GM12878 (cell line): ENCODE measurements at regions not wholly inside any gene's neighbourhood (a gene's known extent, or its start where the extent isn't known, plus 50 kb on each side); places are given as distances from the start of the nearest gene placed in this dataset.

Experiments
- ATAC-seq: fragments of 200-7000 bp; cut with Tn5 transposase; 3 replicates; pipeline ENCODE4 v1.9.1; 2020; ENCODE audit warnings: mild to moderate bottlenecking, moderate library complexity
- BruUV-seq: library from RNA; stranded (reverse); fragments of 400-500 nt; replicated peaks from 2 replicates; lab custom pipeline; 2021; lab: Mats Ljungman, UMichigan
- CTCF ChIA-PET: fragments of 300-600 bp; sonication (Branson Sonifier 250); formaldehyde crosslinking; extraction: SDS; loops from one replicate; lab custom pipeline; 2021; ENCODE audit warnings: inconsistent platforms; lab: Yijun Ruan, JAX
- POLR2A ChIA-PET: fragments of 350-600 bp; formaldehyde crosslinking; extraction: SDS; loops from one replicate; lab custom pipeline; 2021; ENCODE audit warnings: inconsistent platforms; lab: Charles Lee
- RAD21 ChIA-PET: fragments of 300-600 bp; sonication (Branson Sonifier 250); formaldehyde crosslinking; loops from one replicate; lab custom pipeline; 2023; ENCODE audit warnings: antibody characterized with exemption; ENCODE audit not compliant: unreplicated experiment; lab: Charles Lee
- SMC1A ChIA-PET: fragments of 300-600 bp; sonication (Branson Sonifier 250); formaldehyde crosslinking; loops from one replicate; lab custom pipeline; 2023; ENCODE audit not compliant: unreplicated experiment, uncharacterized antibody; lab: Charles Lee
- DNase-seq: peaks from one replicate; pipeline ENCODE4 v3.0.0-alpha.2; 2011; ENCODE audit warnings: low read depth, low spot score
- FAIRE-seq: peaks from 3 replicates; lab custom pipeline; 2011; peaks lifted over from hg19 to GRCh38; lab: Jason Lieb, UNC
- H2AFZ ChIP-seq: 2 replicates; pipeline ENCODE4 v1.6.0; 2011; ENCODE audit warnings: low read depth, low read length, control low read depth; ENCODE audit not compliant: control insufficient read depth
- H3K27ac ChIP-seq: 2 replicates; pipeline ENCODE4 v1.5.1; 2011; ENCODE audit warnings: control low read depth; ENCODE audit not compliant: control insufficient read depth, insufficient read depth
- H3K27me3 ChIP-seq, 2 experiments: replicated peaks in 1 of 2; 2 replicates each; pipeline versions ENCODE4 v1.6.0 to v1.6.1; 2011; ENCODE audit warnings: low read length in 1 of 2; ENCODE audit not compliant: control insufficient read depth in 2 of 2, insufficient read depth in 2 of 2
- H3K36me3 ChIP-seq, 2 experiments: 2 replicates each; pipeline ENCODE4 v1.5.1; 2011; ENCODE audit warnings: low read length in 1 of 2; ENCODE audit not compliant: control insufficient read depth in 2 of 2, insufficient read depth in 2 of 2
- H3K4me1 ChIP-seq: 2 replicates; pipeline ENCODE4 v1.6.1; 2011; ENCODE audit warnings: mild to moderate bottlenecking, low read length, moderate library complexity, mixed read lengths; ENCODE audit not compliant: control insufficient read depth, insufficient read depth
- H3K4me2 ChIP-seq: 2 replicates; pipeline ENCODE4 v1.6.0; 2011; ENCODE audit warnings: control low read depth; ENCODE audit not compliant: control insufficient read depth, insufficient read depth
- H3K4me3 ChIP-seq: fragments of 200-600 bp; sonication (generic); 2 replicates; pipeline ENCODE4 v1.5.1; 2016
- H3K79me2 ChIP-seq: 2 replicates; pipeline ENCODE4 v1.6.0; 2011; ENCODE audit warnings: low read length; ENCODE audit not compliant: control insufficient read depth, insufficient read depth
- H3K9ac ChIP-seq: 2 replicates; pipeline ENCODE4 v1.8.0; 2011; ENCODE audit warnings: low read length, control low read depth, mixed read lengths; ENCODE audit not compliant: control insufficient read depth, insufficient read depth
- H3K9me3 ChIP-seq: replicated peaks from 3 replicates; pipeline ENCODE4 v1.5.1; 2011; ENCODE audit warnings: mild to moderate bottlenecking, low read length; ENCODE audit not compliant: control insufficient read depth, insufficient read depth
- H4K20me1 ChIP-seq: 2 replicates; pipeline ENCODE4 v1.6.0; 2011; ENCODE audit not compliant: control insufficient read depth, insufficient read depth
- ESRRA ChIP-seq: IDR thresholded peaks from 2 replicates; pipeline ENCODE4 v1.6.1; 2012; ENCODE audit warnings: mild to moderate bottlenecking, low read length, improper control_type of control experiment
- EZH2 ChIP-seq: IDR thresholded peaks from 2 replicates; pipeline ENCODE4 v1.6.1; 2012; ENCODE audit warnings: low read depth, mild to moderate bottlenecking, control low read depth, inconsistent platforms, low read length, borderline replicate concordance; ENCODE audit not compliant: control insufficient read depth
- SREBF1 ChIP-seq: IDR thresholded peaks from 2 replicates; pipeline ENCODE4 v1.6.1; 2012; ENCODE audit warnings: mild to moderate bottlenecking, low read length
- YBX1 ChIP-seq: fragments of 450-650 bp; IDR thresholded peaks from 2 replicates; pipeline ENCODE4 v1.6.1; 2016; ENCODE audit warnings: antibody characterized with exemption
- ZNF24 ChIP-seq: fragments of 450-650 bp; IDR thresholded peaks from 2 replicates; pipeline ENCODE4 v1.6.1; 2017; ENCODE audit warnings: antibody characterized with exemption, mild to moderate bottlenecking
- ZZZ3 ChIP-seq: IDR thresholded peaks from 2 replicates; pipeline ENCODE4 v1.6.1; 2011; ENCODE audit warnings: low read depth; ENCODE audit not compliant: control insufficient read depth, insufficient read length
- in situ Hi-C: fragments of 300-500 bp; cut with MboI; formaldehyde crosslinking; loops from 9 replicates; pipeline ENCODE4 v1.14.3; 2018; ENCODE audit warnings: mixed read lengths
- intact Hi-C: fragments of 100-400 bp; cut with micrococcal nuclease; formaldehyde crosslinking; loops from one replicate; pipeline ENCODE4 v1.14.2; 2022; ENCODE audit not compliant: unreplicated experiment
- TF ChIP-seq, protein P1 (sequence below): fragments of 450-650 bp; IDR thresholded peaks from 2 replicates; pipeline ENCODE4 v1.6.1; 2016; ENCODE audit warnings: mild to moderate bottlenecking, moderate library complexity, borderline replicate concordance
- TF ChIP-seq, protein P2 (sequence below): IDR thresholded peaks from 2 replicates; pipeline ENCODE4 v1.6.1; 2012; ENCODE audit warnings: improper control_type of control experiment, low read depth, low read length; ENCODE audit not compliant: insufficient replicate concordance
- TF ChIP-seq, protein P3 (sequence below): fragments of 450-650 bp; IDR thresholded peaks from 2 replicates; pipeline ENCODE4 v1.6.1; 2016; ENCODE audit warnings: mild to moderate bottlenecking
- TF ChIP-seq, protein P4 (sequence below): IDR thresholded peaks from 2 replicates; pipeline ENCODE4 v1.6.1; 2011; ENCODE audit warnings: low read depth, mild to moderate bottlenecking, low read length, moderate library complexity, borderline replicate concordance; ENCODE audit errors: extremely low read depth

DNA sequence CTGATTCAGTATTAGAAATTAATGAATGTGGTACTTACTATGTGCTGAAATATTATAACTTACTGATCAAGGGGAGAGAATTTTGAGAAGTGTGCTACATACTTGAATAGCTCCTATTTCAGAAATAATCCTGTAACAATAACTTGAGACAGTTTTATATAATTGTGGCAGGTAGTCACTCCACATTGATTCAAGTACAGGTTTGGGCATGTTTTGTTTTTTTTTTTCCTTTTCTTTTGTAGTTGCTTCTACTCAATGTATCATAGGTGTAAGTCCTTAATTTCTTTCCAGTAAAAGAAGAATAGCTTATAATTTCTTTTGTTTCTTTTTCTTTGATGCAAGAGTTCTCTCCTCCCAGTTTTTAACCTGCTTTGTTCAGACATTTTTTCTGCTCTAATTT, 86.1 kb upstream of the ADGRL2 start:
- in situ Hi-C loops (no loop called here), intact Hi-C loops (no loop called here)
- ChIA-PET RAD21 (interaction anchor here (0.6 to 1.5 kb wide), 3 partner anchors 46 to 163 kb away, joined by 3 to 5 read pairs (median 3); no protein-coding TSS in a partner anchor), CTCF (interaction anchor here (1.1 to 1.2 kb wide), 2 partner anchors 12 to 165 kb away, joined by 3 to 6 read pairs; no protein-coding TSS in a partner anchor), POLR2A (interaction anchor here (0.7 kb wide), 1 partner anchor 175 kb away, joined by 5 read pairs; no protein-coding TSS in a partner anchor), SMC1A (interaction anchor here (0.6 to 3.5 kb wide), 8 partner anchors 12 to 1007 kb away, joined by 3 to 27 read pairs (median 4); no protein-coding TSS in a partner anchor)
- H3K36me3 ChIP-seq: no peaks in the 10 kb centered on the region
- H3K4me1 ChIP-seq: no peaks in the 10 kb centered on the region
- no peaks in the 10 kb centered on the region for H3K79me2 ChIP-seq
- no peak for DNase-seq
- H3K27ac ChIP-seq: no peak overlapping the region
- no peaks in the 10 kb centered on the region for H3K9me3 ChIP-seq
- H4K20me1 ChIP-seq: no peaks in the 10 kb centered on the region
- no peak overlapping the region for H3K4me3 ChIP-seq
- H2AFZ ChIP-seq: no peak overlapping the region
- BruUV-seq: no TSS peak
- FAIRE-seq: no peak
- no peak for ATAC-seq
- no peak overlapping the region for H3K9ac ChIP-seq
- H3K4me2 ChIP-seq: no peak overlapping the region
- H3K27me3 ChIP-seq: no peaks in the 10 kb centered on the region; a peak in 1 of 4 replicates
- no peak for TF ChIP-seq ESRRA
- no peak for TF ChIP-seq EZH2
- TF ChIP-seq SREBF1: no peak
- TF ChIP-seq, protein P1, sequence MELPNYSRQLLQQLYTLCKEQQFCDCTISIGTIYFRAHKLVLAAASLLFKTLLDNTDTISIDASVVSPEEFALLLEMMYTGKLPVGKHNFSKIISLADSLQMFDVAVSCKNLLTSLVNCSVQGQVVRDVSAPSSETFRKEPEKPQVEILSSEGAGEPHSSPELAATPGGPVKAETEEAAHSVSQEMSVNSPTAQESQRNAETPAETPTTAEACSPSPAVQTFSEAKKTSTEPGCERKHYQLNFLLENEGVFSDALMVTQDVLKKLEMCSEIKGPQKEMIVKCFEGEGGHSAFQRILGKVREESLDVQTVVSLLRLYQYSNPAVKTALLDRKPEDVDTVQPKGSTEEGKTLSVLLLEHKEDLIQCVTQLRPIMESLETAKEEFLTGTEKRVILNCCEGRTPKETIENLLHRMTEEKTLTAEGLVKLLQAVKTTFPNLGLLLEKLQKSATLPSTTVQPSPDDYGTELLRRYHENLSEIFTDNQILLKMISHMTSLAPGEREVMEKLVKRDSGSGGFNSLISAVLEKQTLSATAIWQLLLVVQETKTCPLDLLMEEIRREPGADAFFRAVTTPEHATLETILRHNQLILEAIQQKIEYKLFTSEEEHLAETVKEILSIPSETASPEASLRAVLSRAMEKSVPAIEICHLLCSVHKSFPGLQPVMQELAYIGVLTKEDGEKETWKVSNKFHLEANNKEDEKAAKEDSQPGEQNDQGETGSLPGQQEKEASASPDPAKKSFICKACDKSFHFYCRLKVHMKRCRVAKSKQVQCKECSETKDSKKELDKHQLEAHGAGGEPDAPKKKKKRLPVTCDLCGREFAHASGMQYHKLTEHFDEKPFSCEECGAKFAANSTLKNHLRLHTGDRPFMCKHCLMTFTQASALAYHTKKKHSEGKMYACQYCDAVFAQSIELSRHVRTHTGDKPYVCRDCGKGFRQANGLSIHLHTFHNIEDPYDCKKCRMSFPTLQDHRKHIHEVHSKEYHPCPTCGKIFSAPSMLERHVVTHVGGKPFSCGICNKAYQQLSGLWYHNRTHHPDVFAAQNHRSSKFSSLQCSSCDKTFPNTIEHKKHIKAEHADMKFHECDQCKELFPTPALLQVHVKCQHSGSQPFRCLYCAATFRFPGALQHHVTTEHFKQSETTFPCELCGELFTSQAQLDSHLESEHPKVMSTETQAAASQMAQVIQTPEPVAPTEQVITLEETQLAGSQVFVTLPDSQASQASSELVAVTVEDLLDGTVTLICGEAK: no peak
- TF ChIP-seq YBX1: no peak
- TF ChIP-seq ZNF24: no peak
- TF ChIP-seq, protein P2, sequence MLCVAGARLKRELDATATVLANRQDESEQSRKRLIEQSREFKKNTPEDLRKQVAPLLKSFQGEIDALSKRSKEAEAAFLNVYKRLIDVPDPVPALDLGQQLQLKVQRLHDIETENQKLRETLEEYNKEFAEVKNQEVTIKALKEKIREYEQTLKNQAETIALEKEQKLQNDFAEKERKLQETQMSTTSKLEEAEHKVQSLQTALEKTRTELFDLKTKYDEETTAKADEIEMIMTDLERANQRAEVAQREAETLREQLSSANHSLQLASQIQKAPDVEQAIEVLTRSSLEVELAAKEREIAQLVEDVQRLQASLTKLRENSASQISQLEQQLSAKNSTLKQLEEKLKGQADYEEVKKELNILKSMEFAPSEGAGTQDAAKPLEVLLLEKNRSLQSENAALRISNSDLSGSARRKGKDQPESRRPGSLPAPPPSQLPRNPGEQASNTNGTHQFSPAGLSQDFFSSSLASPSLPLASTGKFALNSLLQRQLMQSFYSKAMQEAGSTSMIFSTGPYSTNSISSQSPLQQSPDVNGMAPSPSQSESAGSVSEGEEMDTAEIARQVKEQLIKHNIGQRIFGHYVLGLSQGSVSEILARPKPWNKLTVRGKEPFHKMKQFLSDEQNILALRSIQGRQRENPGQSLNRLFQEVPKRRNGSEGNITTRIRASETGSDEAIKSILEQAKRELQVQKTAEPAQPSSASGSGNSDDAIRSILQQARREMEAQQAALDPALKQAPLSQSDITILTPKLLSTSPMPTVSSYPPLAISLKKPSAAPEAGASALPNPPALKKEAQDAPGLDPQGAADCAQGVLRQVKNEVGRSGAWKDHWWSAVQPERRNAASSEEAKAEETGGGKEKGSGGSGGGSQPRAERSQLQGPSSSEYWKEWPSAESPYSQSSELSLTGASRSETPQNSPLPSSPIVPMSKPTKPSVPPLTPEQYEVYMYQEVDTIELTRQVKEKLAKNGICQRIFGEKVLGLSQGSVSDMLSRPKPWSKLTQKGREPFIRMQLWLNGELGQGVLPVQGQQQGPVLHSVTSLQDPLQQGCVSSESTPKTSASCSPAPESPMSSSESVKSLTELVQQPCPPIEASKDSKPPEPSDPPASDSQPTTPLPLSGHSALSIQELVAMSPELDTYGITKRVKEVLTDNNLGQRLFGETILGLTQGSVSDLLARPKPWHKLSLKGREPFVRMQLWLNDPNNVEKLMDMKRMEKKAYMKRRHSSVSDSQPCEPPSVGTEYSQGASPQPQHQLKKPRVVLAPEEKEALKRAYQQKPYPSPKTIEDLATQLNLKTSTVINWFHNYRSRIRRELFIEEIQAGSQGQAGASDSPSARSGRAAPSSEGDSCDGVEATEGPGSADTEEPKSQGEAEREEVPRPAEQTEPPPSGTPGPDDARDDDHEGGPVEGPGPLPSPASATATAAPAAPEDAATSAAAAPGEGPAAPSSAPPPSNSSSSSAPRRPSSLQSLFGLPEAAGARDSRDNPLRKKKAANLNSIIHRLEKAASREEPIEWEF: no peak
- TF ChIP-seq, protein P3, sequence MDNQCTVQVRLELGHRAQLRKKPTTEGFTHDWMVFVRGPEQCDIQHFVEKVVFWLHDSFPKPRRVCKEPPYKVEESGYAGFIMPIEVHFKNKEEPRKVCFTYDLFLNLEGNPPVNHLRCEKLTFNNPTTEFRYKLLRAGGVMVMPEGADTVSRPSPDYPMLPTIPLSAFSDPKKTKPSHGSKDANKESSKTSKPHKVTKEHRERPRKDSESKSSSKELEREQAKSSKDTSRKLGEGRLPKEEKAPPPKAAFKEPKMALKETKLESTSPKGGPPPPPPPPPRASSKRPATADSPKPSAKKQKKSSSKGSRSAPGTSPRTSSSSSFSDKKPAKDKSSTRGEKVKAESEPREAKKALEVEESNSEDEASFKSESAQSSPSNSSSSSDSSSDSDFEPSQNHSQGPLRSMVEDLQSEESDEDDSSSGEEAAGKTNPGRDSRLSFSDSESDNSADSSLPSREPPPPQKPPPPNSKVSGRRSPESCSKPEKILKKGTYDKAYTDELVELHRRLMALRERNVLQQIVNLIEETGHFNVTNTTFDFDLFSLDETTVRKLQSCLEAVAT: no peak
- TF ChIP-seq ZZZ3: no peak
- TF ChIP-seq, protein P4, sequence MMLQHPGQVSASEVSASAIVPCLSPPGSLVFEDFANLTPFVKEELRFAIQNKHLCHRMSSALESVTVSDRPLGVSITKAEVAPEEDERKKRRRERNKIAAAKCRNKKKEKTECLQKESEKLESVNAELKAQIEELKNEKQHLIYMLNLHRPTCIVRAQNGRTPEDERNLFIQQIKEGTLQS: no peak
